ENCODE measurements at regions not wholly inside any gene's neighbourhood (a gene's known extent, or its start where the extent isn't known, plus 50 kb on each side); places are given as distances from the start of the nearest gene placed in this dataset.

DNA sequence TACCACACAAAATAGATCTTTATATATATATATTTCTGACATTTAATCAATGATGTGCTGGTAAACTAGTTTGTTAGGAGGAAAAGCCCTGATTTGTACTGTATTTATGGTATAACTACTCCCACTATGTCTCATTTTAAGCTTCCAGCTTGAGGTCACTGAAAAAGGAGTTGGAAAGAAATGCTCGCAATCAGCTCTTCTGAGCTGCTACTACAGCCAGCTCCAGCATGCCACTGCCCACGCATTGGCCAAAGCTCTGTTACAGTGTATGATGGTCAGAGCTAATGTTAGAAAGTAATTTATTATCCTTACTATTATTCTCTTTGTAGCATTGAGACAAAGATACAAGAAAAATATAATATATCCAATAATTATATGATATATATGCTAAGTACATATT lies 55.0 kb upstream of the PCED1B start:
- no peaks in the 10 kb centered on the region for H3K36me3 ChIP-seq (ENCODE audit: low read length)
- H3K27ac ChIP-seq (ENCODE audit: low read depth, low read length) = no peak overlapping the region
- no peak overlapping the region for H3K4me3 ChIP-seq (ENCODE audit: insufficient read depth, low read length, poor library complexity, severe bottlenecking)
- no peaks in the 10 kb centered on the region for H3K79me2 ChIP-seq (ENCODE audit: insufficient read depth, low read length)
- no peaks in the 10 kb centered on the region for H3F3A ChIP-seq (ENCODE audit: insufficient read depth)
- H4K20me1 ChIP-seq (ENCODE audit: low read depth, low read length) = no peaks in the 10 kb centered on the region
- no peaks in the 10 kb centered on the region for H3K27me3 ChIP-seq (ENCODE audit: low read length)
- no peak overlapping the region for H3K4me2 ChIP-seq (ENCODE audit: low read depth, low read length, poor library complexity, severe bottlenecking)
- no peak overlapping the region for H2AFZ ChIP-seq (ENCODE audit: low read depth, low read length, severe bottlenecking)
- H3K9ac ChIP-seq (ENCODE audit: low read length) = no peak overlapping the region
- TF ChIP-seq, protein P1, sequence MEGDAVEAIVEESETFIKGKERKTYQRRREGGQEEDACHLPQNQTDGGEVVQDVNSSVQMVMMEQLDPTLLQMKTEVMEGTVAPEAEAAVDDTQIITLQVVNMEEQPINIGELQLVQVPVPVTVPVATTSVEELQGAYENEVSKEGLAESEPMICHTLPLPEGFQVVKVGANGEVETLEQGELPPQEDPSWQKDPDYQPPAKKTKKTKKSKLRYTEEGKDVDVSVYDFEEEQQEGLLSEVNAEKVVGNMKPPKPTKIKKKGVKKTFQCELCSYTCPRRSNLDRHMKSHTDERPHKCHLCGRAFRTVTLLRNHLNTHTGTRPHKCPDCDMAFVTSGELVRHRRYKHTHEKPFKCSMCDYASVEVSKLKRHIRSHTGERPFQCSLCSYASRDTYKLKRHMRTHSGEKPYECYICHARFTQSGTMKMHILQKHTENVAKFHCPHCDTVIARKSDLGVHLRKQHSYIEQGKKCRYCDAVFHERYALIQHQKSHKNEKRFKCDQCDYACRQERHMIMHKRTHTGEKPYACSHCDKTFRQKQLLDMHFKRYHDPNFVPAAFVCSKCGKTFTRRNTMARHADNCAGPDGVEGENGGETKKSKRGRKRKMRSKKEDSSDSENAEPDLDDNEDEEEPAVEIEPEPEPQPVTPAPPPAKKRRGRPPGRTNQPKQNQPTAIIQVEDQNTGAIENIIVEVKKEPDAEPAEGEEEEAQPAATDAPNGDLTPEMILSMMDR (IDR thresholded peaks at IDR 0.05; ENCODE audit: insufficient read depth, low read length, poor library complexity, severe bottlenecking) = no peak
- TF ChIP-seq EZH2phosphoT487 (conservative IDR thresholded peaks at IDR 0.05; ENCODE audit: low read length) = no peak
- no peaks in the 10 kb centered on the region for H3K9me3 ChIP-seq (ENCODE audit: insufficient read depth, low read length)
- H3K9me2 ChIP-seq (replicated peaks; ENCODE audit: insufficient read depth, low read length) = no peaks in the 10 kb centered on the region

DNA sequence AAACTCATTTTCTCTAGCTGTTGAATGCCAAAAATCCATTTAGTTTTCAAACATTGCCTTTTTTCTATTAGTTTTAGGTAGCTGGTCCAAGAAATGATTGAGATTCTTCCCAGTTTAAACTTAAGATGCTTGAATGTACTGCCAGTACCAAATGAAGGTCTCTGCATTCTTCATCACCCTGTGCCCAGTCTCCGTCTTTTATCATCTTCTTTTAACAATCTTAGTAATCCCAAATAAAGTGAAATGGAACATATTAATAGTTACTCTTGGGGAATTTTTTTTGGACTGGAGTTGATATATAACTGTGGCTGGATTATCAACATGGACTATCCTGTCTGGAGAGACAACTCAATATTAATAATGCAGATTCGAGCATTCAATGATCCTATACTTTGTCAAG lies 54.1 kb upstream of the PCED1B start:
- Histone ChIP-seq H3K27me3 (ENCODE audit: low read length) (no peaks in the 10 kb centered on the region), H3K4me2 (ENCODE audit: low read depth, low read length, poor library complexity, severe bottlenecking) (no peak overlapping the region)

DNA sequence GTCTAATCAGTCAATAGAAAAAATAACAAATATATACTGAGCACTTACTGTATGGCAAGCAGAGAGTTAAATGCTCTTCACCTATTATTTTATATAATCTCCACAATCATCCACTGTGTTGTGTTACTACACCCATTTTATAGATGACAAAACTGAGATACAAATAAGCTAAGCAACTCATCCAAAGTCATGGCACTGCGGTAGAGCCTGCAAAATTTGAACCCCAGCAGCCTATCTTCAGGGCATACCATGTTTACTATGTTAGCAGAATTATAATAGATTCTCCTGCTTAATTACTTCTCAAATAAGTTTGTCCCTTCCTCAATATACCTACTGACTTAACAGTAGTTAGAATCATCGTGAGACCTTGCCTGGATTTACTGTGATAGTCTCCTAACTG lies 53.6 kb upstream of the PCED1B start:
- Histone ChIP-seq H3K79me2 (ENCODE audit: insufficient read depth, low read length) (no peaks in the 10 kb centered on the region), H4K20me1 (ENCODE audit: low read depth, low read length) (no peaks in the 10 kb centered on the region), H3K27ac (ENCODE audit: low read depth, low read length) (no peak overlapping the region), H3K27me3 (ENCODE audit: low read length) (no peaks in the 10 kb centered on the region), H2AFZ (ENCODE audit: low read depth, low read length, severe bottlenecking) (no peak overlapping the region), H3K4me3 (ENCODE audit: insufficient read depth, low read length, poor library complexity, severe bottlenecking) (no peak overlapping the region), H3K9me2 (replicated peaks; ENCODE audit: insufficient read depth, low read length) (no peaks in the 10 kb centered on the region), H3K9me3 (ENCODE audit: insufficient read depth, low read length) (no peaks in the 10 kb centered on the region), H3K9ac (ENCODE audit: low read length) (no peak overlapping the region), H3K36me3 (ENCODE audit: low read length) (no peaks in the 10 kb centered on the region), H3K4me2 (ENCODE audit: low read depth, low read length, poor library complexity, severe bottlenecking) (no peak overlapping the region), H3F3A (ENCODE audit: insufficient read depth) (no peaks in the 10 kb centered on the region)
- TF ChIP-seq, protein P1 (IDR thresholded peaks at IDR 0.05; ENCODE audit: insufficient read depth, low read length, poor library complexity, severe bottlenecking) = no peak
- no peak for TF ChIP-seq EZH2phosphoT487 (conservative IDR thresholded peaks at IDR 0.05; ENCODE audit: low read length)

More for the DNA sequence above, 54.1 kb upstream of the PCED1B start:
- H4K20me1 ChIP-seq (ENCODE audit: low read depth, low read length) = no peaks in the 10 kb centered on the region
- no peaks in the 10 kb centered on the region for H3K79me2 ChIP-seq (ENCODE audit: insufficient read depth, low read length)
- no peaks in the 10 kb centered on the region for H3K9me3 ChIP-seq (ENCODE audit: insufficient read depth, low read length)
- no peaks in the 10 kb centered on the region for H3K9me2 ChIP-seq (replicated peaks; ENCODE audit: insufficient read depth, low read length)
- no peak overlapping the region for H2AFZ ChIP-seq (ENCODE audit: low read depth, low read length, severe bottlenecking)
- H3K4me3 ChIP-seq (ENCODE audit: insufficient read depth, low read length, poor library complexity, severe bottlenecking) = no peak overlapping the region
- H3K9ac ChIP-seq (ENCODE audit: low read length) = no peak overlapping the region
- TF ChIP-seq EZH2phosphoT487 (conservative IDR thresholded peaks at IDR 0.05; ENCODE audit: low read length) = no peak
- TF ChIP-seq, protein P1 (IDR thresholded peaks at IDR 0.05; ENCODE audit: insufficient read depth, low read length, poor library complexity, severe bottlenecking) = no peak
- no peaks in the 10 kb centered on the region for H3K36me3 ChIP-seq (ENCODE audit: low read length)
- H3F3A ChIP-seq (ENCODE audit: insufficient read depth) = no peaks in the 10 kb centered on the region
- H3K27ac ChIP-seq (ENCODE audit: low read depth, low read length) = no peak overlapping the region

Measured in SU-DHL-6 (cell line).